NT2/D1 (cell line): ENCODE measurements at regions not wholly inside any gene's neighbourhood (a gene's known extent, or its start where the extent isn't known, plus 50 kb on each side); places are given as distances from the start of the nearest gene placed in this dataset.

Source experiments
- DNase-seq: peaks from one replicate; pipeline ENCODE4 v3.0.0-alpha.2; 2011; ENCODE audit warnings: low read depth, low spot score
- H3K27me3 ChIP-seq: 2 replicates; pipeline ENCODE4 v1.6.0; 2011; ENCODE audit warnings: mild to moderate bottlenecking; ENCODE audit not compliant: insufficient read length, insufficient read depth
- H3K36me3 ChIP-seq: 2 replicates; pipeline ENCODE4 v1.6.1; 2011; ENCODE audit warnings: mild to moderate bottlenecking, low read length, mixed read lengths; ENCODE audit not compliant: insufficient read depth, insufficient read length
- H3K4me1 ChIP-seq: 2 replicates; pipeline ENCODE4 v1.5.1; 2011; ENCODE audit not compliant: insufficient read depth, insufficient read length
- H3K4me3 ChIP-seq: 2 replicates; pipeline ENCODE4 v1.5.1; 2011; ENCODE audit warnings: low read depth; ENCODE audit not compliant: insufficient read length
- H3K9ac ChIP-seq: 2 replicates; pipeline ENCODE4 v1.6.0; 2011; ENCODE audit warnings: low read depth; ENCODE audit not compliant: insufficient read length
- H3K9me3 ChIP-seq: 2 replicates; pipeline ENCODE4 v1.5.1; 2011; ENCODE audit warnings: mild to moderate bottlenecking, low read length; ENCODE audit not compliant: insufficient read depth
- SUZ12 ChIP-seq: IDR thresholded peaks from 2 replicates; pipeline ENCODE4 v1.6.1; 2011; ENCODE audit not compliant: insufficient read length, insufficient read depth; ENCODE audit errors: extremely low read depth
- YY1 ChIP-seq: IDR thresholded peaks from 2 replicates; pipeline ENCODE4 v1.6.1; 2011; ENCODE audit not compliant: insufficient read length, insufficient read depth
- ZNF274 ChIP-seq: IDR thresholded peaks from 2 replicates; pipeline ENCODE4 v1.6.1; 2011; ENCODE audit warnings: mild to moderate bottlenecking, low read depth, low read length

- no peak overlapping the region for H3K4me3 ChIP-seq
- no peaks in the 10 kb centered on the region for H3K36me3 ChIP-seq
- DNase-seq = no peak
- peak overlapping the region; percentile 35 for H3K9ac ChIP-seq
- TF ChIP-seq SUZ12 (no peak), YY1 (no peak), ZNF274 (no peak)
- H3K4me1 ChIP-seq = peaks cover 12% of the 10 kb centered on the region
- H3K9me3 ChIP-seq = no peaks in the 10 kb centered on the region
- H3K27me3 ChIP-seq = no peaks in the 10 kb centered on the region
Observed at GRCh38 chr2:47654790-47655562, 84.2 kb upstream of the KCNK12 start.

DNA sequence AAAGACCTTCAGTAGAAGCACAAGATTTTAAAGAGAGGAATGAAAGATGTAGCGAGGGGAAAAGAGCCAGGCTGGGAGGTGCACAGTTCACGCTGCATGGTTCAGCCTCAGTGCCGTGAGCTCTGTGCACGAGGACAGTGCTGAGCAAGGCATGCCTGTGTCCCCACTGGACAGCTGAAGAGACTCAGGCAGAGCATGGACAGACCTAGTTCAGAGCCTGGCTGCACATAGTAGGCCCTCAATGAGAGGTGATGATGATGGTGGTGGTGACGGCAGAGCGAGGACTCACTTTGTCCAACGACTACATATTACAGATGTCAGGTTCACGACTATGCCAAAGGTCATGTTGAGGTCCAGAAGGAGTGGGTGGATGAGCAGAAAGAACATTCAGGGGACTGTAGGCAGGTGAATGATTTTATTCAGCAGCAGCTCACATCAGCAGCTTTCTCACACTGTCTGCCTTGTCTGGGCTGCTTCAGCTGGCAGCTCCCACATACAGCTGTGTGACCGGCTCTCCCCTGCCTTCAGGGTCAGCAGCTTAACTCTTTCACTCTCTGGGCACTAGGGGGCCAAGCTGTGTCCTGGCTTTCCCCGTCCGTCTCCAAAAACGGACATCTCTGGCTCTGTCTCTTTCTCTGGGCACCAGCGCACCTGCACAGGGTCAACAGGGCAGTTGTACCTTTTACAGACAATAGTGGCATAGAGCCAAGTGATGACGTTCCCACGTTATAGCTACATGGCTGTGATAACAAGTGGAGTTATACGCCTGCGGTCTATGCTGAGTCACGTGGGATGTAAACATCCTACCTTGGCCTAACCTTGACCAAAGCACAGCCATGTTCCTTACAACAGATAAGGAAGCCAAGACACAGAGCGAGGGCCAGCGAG, 83.4 kb upstream of the KCNK12 start:
- Histone ChIP-seq H3K36me3 (no peaks in the 10 kb centered on the region), H3K27me3 (no peaks in the 10 kb centered on the region), H3K4me3 (no peak overlapping the region), H3K9me3 (no peaks in the 10 kb centered on the region), H3K4me1 (peaks cover 12% of the 10 kb centered on the region), H3K9ac (peak overlapping the region; percentile 59)
- no peak for DNase-seq
- TF ChIP-seq ZNF274 (no peak), SUZ12 (no peak), YY1 (no peak)

DNA sequence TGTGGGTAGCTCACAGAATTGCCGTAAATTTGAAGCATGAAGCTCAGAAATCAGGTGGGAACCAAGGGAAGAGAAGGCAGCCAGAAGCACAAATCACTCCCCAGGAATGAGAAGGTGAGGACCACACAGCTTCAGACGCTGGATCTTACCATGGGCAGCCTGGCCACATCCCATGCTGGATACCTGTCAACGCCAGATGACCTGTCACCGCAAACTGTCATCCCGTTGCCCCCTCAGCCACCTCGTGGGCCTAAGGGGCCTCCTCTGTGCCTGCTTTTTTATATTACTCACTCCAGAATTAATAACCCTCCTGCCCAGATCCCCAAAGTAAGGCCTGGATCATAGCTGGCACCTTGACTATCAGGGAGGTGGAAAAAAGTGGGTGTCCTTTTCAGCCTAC, 82.3 kb upstream of the KCNK12 start:
- no peaks in the 10 kb centered on the region for H3K9me3 ChIP-seq
- no peak overlapping the region for H3K9ac ChIP-seq
- peaks cover 12% of the 10 kb centered on the region for H3K4me1 ChIP-seq
- no peaks in the 10 kb centered on the region for H3K27me3 ChIP-seq
- H3K4me3 ChIP-seq = no peak overlapping the region
- DNase-seq = no peak
- no peak for TF ChIP-seq ZNF274
- TF ChIP-seq YY1 = no peak
- TF ChIP-seq SUZ12 = no peak
- no peaks in the 10 kb centered on the region for H3K36me3 ChIP-seq

- TF ChIP-seq ZNF274 = no peak
- no peak for TF ChIP-seq SUZ12
- no peak for TF ChIP-seq YY1
- Histone ChIP-seq H3K9ac (no peak overlapping the region), H3K4me1 (peaks cover 12% of the 10 kb centered on the region), H3K36me3 (no peaks in the 10 kb centered on the region), H3K9me3 (no peaks in the 10 kb centered on the region), H3K27me3 (no peaks in the 10 kb centered on the region), H3K4me3 (no peak overlapping the region)
- no peak for DNase-seq
Observed at GRCh38 chr2:47652061-47652690, 81.4 kb upstream of the KCNK12 start.

DNA sequence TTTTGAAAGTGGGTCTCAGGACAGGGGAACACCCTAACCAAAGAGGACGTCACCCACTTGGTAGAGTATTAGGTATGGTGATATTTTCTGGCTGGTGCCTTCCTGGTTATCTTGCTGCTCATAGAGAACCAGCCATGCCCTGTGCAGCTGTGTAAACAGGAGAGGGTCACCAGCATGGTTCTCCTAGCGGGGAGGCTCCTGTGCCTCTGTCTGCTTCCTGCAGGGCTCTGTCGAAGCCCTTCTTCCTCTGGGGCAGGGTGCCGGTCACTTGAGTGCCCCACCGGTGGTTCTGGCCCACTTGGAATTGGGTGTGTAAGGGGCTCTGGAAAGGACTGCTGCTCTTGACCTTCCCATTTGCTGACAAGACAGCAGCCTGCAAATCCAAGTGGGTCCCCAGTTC, 80.5 kb upstream of the KCNK12 start:
- TF ChIP-seq ZNF274 (no peak), SUZ12 (no peak), YY1 (no peak)
- Histone ChIP-seq H3K27me3 (no peaks in the 10 kb centered on the region), H3K36me3 (no peaks in the 10 kb centered on the region), H3K9me3 (no peaks in the 10 kb centered on the region), H3K4me3 (no peak overlapping the region), H3K9ac (no peak overlapping the region), H3K4me1 (peaks cover 12% of the 10 kb centered on the region)
- DNase-seq = no peak

DNA sequence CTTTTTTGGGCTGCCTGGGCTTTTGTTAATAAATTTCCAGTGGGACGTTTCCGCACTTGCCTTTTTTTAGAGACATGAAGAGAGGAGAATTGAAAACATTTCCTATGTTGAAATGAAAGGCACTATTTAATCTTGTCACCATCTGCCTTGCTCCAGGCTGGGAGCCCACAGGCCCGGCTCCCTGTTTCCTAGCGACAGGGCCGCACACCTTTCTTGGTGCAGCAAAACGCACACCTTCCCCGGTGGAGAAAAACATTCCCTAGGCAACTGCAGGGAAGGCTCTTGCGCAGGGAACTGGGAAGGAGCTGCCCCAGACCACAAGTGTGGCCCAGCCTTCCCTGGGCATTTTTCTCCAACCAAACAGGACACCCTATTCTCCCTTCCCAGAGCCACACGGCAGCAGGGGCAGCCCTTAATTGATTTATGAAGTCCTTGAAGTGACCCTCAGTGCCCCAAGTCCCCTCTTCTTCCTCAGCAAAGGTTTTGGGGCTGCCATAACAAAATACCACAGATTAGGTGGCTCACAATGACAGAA, 79.3 kb upstream of the KCNK12 start:
- TF ChIP-seq SUZ12 = no peak
- no peak for TF ChIP-seq YY1
- TF ChIP-seq ZNF274 = no peak
- no peak overlapping the region for H3K9ac ChIP-seq
- peaks cover 5% of the 10 kb centered on the region for H3K4me1 ChIP-seq
- no peaks in the 10 kb centered on the region for H3K9me3 ChIP-seq
- no peaks in the 10 kb centered on the region for H3K27me3 ChIP-seq
- no peak overlapping the region for H3K4me3 ChIP-seq
- no peaks in the 10 kb centered on the region for H3K36me3 ChIP-seq
- DNase-seq = no peak

- no peak for TF ChIP-seq YY1
Observed at GRCh38 chr2:47645246-47645645, 74.5 kb upstream of the KCNK12 start.

More at GRCh38 chr2:47645246-47645645, 74.5 kb upstream of the KCNK12 start:
- no peaks in the 10 kb centered on the region for H3K27me3 ChIP-seq
- H3K9me3 ChIP-seq = no peaks in the 10 kb centered on the region
- no peak overlapping the region for H3K4me3 ChIP-seq
- H3K36me3 ChIP-seq = no peaks in the 10 kb centered on the region
- no peak for DNase-seq
- H3K4me1 ChIP-seq = peaks cover 2% of the 10 kb centered on the region
- H3K9ac ChIP-seq = no peak overlapping the region
